Hematopoietic multipotent progenitor cell (in vitro differentiated cells): ENCODE measurements at regions not wholly inside any gene's neighbourhood (a gene's known extent, or its start where the extent isn't known, plus 50 kb on each side); places are given as distances from the start of the nearest gene placed in this dataset.
"Not testable (repeated sequence)": the region's sequence is repeated elsewhere in the genome, so short reads cannot be mapped to it uniquely, and the experiment has no call there.

Experiments
- DNase-seq, 3 donors: peaks; one replicate each; pipeline ENCODE4 v3.0.0-alpha.2; 2011 to 2015; ENCODE audit warnings: low read depth in 2 of 3, low spot score in 2 of 3

DNA sequence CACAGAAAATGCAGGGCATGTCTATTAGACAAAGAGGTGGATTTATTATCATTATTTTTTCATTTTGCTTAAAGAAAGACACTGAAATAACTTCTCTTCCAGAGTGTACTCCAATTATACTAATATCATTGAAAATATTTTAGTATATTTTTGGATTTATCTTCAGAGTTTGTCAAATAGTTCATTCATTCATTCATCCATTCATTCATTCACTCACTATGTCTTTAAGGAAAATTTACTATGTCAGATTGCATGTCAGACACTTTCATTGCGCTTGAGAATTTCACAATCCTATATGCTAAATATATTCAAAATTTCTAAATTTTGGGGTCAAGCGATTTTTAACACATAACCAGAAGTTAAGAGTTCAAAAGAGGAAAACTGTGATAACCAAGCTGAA lies 479.1 kb downstream of the ZEB2 start:
- DNase-seq: no peak

DNA sequence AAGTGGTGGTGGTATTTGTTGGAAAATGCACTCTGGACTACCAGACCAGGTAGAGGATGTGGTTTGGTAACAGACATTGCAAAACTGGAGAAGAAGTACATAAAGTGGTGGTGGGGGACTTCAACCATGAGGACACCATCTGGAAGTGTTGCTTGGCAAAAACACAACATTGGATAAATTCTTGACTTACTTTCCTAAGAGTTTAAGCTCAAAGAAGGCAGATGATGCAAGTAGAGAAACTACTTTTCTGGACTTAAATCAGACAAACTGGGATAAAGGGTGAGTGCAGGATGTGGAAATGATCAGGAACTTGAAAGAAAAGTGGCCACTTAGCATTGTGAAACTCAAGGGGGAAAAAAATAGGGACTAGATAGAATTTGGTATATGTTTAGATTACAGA lies 487.4 kb downstream of the ZEB2 start:
- DNase-seq: no peak

DNA sequence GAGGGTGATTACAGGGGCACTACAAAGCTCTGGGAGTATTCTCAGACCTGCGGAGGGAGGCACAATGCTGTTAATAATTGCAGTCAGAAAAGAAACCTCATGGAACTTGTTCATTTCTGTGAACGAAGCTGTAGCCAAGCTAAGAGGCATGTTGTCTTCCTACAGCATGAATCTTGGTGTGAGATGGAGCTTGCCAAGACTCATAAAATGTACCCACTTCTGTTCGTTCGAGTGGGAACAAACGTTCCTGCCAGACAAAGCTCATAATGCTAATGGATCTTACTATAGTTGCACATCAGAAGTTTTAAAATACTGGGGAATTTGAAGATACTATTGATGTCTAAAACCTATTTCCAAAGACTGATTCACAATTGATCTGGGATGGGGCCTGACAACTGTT lies 489.1 kb downstream of the ZEB2 start:
- no peak for DNase-seq

DNA sequence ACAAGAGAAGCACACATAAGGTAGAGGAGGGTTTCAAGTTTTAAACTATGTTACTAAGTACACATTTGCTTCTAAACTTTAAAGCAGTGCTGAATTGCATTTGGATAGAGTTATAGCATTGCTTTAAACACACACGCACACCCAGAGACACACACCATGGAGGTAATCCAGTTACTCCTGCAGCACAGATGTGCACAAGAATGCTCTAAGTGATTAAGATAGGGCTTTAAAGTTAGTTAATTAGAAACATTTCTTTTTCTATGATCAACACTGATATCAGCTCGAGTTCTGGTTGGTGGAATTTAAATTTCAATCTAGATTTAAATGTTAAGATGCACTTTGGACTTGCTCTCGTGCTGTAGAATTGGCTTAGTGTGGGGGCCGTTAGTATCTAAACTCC lies 492.3 kb downstream of the ZEB2 start:
- DNase-seq: no peak

DNA sequence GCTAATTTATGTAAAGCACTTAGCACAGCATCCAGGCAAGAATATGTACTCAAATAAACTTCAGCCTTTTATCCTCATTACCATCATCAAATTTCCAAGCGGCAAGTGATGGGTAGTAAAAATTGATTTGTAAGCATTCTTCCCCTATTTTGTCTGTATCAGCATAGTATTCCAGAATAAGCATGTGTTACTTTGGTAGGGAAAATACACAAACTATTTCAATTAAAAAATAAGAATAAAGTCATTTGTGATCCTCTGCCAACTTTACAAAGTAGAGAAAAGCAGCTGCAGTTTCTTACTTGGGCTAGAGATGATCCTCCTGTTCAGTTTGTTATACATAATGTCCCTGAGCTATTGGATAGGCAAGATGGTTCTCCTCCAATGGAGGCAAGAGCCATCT lies 493.2 kb downstream of the ZEB2 start:
- no peak for DNase-seq

DNA sequence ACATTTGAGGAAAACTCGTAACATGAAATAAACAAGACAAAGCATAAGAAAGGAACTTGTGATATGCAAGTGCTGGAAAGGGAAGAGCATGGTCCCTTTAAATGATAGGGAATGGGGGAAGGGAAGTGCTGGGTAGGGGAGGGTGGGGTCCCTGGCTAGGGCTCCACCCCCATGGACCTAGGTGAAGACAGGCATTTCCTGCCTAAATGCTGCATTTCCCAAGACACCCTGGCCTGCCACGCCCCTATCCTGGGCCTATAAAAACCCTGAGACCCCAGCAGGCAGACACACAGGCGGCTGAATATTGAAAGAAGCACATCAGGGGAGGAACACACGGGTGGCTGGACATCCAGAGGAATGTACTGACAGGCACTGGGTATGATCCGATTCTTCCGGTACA lies 499.9 kb downstream of the ZEB2 start:
- DNase-seq: no peak

DNA sequence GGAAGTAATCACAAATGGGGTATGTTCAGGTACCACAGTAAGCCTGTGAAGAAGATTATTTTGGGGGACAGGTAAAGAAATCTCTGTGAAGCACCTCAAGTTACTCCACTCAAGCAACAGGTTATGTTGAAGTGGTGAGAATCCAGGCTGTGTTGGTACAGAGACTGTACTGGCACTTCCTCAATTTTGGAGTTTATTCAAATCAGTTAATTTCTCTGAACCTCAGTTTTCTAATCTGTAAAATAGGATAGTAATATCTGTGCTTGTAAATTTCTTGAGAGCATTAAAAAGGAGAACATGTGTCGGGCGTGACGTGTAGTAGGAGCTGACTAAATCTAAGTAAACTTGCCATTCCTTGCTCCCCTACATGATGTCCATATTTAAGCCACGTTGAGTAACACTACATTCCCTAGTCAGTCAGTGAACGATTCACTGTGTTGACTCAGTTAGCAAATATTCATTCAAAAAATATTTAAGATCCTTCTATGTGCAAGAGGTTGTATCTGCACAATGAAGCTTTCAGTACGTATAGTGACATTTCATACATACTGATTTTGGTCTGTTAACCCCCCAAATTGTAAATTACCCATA lies 504.2 kb downstream of the ZEB2 start:
- no peak for DNase-seq

DNA sequence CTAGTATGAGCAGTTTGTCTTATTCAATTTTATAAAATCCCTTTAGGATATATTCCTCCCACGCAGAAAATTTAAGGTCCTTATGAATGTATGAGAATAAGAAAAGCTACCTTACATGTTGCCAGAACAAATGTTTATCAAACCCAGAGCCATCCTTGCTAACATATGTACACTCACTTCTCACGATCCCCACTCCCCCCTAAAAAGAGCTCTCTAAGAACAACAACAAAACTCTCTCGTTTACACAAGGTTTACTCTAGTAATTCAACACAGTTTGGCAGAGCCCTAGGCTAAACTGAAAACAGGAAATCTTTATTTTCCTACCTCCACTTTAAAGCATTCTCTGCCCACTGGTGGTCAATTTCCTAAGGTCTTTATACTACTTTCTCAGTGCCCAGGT lies 504.9 kb downstream of the ZEB2 start:
- no peak for DNase-seq

DNA sequence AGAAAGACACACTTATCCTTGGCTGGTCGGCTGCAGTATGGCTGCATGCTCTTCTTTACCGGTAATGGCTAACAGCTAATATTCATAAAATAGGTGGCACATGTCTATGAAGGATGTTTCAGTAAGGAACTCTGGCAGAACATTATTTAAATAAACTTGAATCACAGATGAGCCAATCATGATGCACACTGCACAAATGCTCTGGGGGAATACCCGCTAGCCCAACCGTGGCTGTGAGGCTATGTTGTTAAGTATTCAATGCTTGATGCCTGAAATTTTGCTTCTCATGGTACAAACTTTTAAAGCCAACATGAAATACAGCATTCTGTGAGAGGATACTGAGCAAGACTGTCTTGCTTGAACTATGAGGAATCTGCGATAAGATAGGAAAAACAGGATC lies 505.8 kb downstream of the ZEB2 start:
- DNase-seq: no peak

DNA sequence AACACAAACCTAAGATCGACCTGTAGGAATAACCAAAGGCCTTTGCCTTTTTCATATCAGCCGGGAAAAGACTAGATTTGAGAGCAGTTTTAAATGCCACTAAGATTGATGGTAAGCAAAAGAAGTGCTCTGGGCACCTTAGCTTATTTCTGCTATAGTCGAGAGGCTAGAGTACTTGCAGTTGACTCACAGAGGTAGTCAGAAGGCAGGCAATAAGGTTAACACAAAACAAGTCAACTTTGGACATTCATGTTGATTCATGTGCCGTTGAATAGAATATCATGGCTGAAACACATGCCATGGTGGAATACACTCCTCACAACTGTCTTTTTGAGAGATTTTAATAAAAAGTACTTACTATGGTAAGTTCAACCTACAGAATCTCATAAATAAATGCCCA lies 507.6 kb downstream of the ZEB2 start:
- DNase-seq: no peak

DNA sequence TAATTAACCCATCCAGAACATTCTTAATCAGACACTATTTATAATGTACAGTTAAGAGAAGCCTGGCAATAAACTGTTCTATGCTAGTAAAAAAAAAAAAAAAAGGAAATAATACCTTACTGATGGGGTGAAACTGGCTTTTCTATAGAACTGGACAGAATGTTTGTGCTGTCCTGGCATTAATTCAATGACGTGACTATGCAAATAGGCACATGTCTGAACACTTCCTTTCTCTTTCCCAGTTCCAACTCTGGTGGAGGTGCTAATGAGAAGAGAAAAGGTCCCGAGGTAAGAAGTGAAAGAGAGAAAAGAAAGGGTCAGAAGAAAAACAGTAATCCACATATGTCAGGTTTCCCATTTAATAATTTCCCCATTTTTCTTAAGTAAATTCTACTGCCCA lies 508.4 kb downstream of the ZEB2 start:
- no peak for DNase-seq

DNA sequence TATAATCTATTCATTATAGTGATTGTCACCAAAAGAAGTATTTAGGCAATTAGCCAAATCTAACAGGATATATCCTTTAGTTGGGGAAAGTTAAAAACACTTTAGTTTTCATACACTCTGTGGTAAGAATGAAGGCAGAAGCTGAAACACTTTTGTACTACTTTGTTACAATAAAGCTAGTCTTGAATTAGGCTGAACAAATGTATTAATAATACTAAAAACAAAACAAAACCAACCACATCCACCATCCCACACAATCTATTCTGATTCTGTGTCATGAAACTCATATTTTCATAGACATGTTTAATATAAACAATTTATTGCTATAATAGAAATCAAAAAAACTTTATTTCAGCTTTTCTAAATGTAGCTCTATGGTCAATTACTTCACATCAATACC lies 508.8 kb downstream of the ZEB2 start:
- no peak for DNase-seq

DNA sequence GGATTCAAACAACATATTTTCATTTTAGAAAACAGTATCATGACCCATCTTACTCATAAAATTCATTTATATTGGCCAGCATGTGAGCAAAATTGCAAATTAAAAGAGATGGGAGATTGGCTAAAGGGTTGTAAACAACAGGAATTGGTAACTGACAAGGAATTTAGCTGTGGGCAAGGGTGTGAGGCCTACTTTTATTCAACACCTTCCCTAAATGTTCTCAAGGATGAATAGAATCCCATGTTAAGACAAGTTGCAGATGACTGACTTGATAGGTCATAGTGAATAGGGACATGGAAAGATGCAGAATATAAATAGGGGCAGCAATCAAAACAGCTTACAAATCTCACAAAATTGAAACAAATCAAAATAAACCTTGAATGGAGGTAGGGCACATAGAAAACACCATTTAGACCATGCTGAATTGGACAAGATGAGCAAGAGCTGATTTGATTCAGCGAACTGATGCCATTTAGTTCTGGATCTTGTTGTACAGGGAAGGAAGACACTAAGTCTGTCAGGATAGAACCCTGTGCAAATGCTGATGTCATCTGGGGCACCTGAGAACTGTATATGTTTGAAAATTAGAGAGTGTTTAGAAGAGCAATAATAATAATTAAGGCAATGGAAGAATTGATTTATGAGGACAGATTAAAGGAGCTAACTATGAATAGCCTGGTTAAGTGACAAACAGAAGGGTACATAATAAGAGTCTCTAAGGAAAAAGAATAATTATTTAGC lies 509.7 kb downstream of the ZEB2 start:
- no peak for DNase-seq

DNA sequence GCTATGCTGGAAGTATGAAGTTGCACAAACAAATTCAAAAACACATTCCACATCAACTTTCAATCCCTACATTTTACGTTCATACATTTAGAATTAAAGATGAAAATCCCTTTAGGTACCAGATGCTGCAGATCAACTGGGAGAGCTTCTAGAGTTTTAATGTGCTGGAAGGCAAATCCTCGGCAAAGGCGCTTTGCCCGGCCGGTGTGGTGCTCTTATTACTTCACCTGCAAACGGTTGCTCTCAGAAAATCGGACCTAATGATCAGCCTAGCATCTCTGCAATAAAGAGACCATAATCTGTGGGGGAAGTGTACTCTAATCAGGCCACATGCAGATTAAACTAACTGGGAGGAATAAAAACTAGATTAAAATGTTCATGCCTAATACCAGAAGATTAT lies 513.8 kb downstream of the ZEB2 start:
- no peak for DNase-seq

DNA sequence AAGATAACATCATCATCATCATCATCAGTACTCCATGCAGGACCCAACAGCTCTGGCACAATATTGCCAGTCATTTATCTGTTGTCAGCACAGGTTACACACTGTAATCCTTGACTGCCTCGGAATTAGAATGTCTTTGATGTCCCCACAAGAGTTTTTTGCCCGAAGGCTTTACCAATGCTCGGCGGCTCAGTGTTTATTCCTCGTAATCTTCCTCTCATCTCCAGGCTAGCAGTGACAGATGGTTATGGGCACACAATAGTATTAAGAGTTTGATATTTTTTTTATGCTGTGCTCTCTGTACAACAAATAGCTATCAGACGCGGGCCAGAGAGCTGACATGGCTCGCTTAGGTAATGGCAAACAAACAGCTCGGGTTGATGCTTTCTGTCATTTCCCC lies 515.2 kb downstream of the ZEB2 start:
- DNase-seq: no peak

DNA sequence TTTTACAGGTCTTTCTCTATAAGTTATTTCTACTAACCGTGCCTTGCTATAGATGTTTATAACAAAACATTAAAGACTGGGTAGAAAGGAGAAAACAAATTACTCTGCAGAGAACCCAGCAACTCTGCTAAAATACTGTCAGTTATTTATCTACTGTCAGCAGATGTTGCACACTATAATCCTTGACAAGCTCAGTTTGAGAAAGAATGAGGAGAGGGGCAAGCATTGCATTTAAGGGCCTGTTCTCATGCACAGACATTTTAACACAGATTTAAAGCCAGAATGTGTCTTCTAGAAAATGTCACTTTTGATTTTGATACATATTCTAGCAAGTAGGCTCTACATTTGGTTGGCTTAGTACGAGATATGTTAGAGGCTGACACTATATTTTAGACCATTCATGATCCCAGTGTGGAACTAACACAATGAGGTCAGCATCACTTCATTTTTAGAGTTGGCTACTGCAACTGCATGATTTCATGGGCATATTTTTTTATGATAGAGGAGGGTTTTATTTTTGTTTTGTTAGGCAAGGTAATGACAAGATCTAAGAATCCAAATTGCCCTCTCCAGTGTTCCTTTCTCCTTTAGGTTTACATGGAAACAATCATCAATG lies 516.4 kb downstream of the ZEB2 start:
- no peak for DNase-seq

DNA sequence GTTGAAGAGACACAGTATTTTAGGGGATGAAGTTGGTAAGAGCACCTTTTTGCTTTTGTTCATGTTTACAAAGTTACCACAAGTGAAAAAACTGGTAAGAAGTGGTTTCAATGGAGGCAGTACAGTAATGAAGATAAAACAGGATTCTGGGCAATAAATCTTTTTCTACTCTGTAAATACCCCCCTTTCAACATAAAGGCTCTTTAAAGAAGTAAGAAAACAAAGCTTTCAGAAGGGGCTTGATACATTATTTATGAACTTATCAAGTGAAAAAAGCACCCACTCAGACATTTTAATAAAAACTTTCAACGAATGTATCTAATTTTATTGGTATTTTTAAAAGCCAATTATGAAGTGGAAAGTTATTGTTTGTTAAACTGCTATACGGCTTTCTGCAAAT lies 522.9 kb downstream of the ZEB2 start:
- no peak for DNase-seq

DNA sequence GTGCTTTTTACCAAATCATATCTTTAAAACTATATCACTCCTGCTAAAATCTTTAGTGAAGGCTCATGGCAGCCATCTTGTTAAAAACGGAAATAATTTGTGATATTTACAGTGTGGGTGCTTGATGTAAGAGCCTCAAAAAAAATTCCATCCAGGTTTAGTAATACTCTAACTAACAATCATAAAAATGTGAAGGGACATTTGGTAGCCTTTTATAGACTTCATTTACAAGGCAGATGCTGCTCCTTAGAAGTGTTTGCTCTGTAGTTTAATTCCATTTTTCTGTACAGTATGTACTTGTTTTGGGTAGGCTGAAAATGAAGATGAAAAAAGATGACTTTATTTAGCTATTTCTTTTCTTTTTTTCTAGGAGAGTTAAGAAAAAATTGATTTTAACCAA lies 525.0 kb downstream of the ZEB2 start:
- no peak for DNase-seq

DNA sequence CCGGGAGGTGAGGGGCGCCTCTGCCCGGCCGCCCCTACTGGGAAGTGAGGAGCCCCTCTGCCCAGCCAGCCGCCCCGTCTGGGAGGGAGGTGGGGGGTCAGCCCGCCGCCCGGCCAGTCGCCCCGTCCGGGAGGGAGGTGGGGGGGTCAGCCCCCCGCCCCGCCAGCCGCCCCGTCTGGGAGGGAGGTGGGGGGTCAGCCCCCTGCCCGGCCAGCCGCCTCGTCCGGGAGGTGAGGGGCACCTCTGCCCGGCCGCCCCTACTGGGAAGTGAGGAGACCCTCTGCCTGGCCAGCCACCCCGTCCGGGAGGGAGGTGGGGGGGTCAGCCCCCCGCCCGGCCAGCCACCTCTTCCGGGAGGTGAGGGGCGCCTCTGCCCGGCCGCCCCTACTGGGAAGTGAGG lies 528.3 kb downstream of the ZEB2 start:
- not testable (repeated sequence) for DNase-seq

DNA sequence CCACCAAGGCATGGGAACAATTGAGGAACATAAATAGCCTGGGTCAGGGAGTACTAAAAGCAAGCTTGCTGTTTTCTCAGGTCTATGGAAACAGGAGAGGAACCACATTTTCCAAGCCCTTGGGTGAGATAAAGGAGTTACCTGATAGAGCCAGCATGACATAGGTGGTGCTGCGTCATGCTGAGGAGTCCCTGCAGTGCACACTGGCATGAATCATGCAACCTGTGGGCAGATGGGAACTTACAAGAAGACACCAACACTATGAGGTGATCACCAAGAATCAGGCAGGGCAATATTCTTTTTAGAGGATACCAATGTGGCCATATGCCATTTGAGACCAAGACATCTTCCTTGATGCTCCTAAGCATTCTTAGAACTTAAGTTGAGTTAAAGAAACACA lies 531.8 kb downstream of the ZEB2 start:
- DNase-seq: no peak

DNA sequence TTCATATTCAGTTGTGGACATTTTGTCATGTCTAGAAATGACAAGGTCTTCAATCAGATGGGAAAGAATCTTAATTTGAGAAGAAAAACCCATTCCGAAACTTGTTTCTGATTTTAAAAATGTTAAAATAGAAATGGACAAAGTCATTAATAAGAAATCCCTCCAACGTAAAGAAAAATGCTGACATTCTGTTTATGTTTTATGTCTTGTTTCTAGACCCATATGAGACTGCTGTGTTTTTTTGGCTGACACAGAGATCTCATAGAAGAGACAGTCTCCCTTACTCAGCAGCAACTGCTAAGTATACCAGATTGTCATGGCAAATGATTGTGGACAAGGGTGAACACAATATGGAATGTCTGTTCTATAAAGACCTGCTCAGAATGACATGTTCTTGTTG lies 538.5 kb downstream of the ZEB2 start:
- no peak for DNase-seq

DNA sequence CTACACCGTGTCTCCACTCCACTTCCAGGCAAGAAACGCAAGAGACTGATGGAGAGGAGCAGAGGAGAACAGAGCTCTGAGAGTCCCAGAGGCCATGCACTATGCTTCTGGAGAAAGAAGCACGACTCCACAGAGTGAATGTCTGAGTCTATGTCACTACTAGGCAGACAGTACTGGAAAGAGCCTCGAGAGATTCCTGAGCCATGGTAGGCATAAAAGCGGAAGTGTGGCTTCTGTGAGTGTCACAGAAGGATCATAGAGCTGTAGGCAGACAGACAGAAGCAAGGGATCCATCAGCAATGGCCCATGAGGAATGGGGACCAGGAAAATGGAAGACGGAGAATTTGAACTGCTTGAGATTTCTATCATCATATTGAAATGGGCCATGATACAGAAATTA lies 542.6 kb downstream of the ZEB2 start:
- DNase-seq: no peak

DNA sequence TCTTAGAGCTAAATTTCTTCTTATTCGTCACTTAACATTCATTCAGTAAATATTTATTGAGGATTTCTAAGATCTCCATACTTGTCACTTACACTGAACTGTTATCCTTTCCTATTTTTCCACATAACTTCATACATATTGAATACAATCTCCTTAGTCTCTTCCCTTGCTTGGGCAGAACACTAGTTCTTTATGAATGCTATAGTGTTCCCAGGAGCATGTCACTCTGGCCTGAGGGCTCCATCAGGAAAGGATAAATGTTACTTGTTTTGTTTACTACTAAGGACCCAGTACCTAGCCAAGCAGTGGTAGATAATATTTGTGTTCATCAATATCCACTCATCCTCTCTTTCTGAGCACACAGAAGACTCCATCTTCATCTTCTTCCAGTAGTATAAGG lies 544.7 kb downstream of the ZEB2 start:
- DNase-seq: no peak
